Right lobe of liver (tissue), 6 donors: ENCODE measurements at regions not wholly inside any gene's neighbourhood (a gene's known extent, or its start where the extent isn't known, plus 50 kb on each side); places are given as distances from the start of the nearest gene placed in this dataset.

Experiments used
- ATAC-seq, 4 donors: fragments of 200-7000 bp; cut with Tn5 transposase; one replicate each; pipeline ENCODE4 v1.9.1; 2020; ENCODE audit warnings: mild to moderate bottlenecking in 4 of 4, moderate library complexity in 4 of 4
- DNase-seq, 3 donors: peaks; one replicate each; pipeline ENCODE4 v3.0.0-alpha.2; 2020
- H3K27ac ChIP-seq, 3 donors: fragments of 200-600 bp; one replicate each; pipeline ENCODE4 v1.8.0; 2022
- H3K27me3 ChIP-seq, 2 donors: fragments of 200-600 bp; one replicate each; pipeline ENCODE4 v1.8.0; 2022
- H3K36me3 ChIP-seq, 4 donors: fragments of 200-600 bp; sonication (generic) in 1 of 4; one replicate each; pipeline versions ENCODE4 v1.5.1 to v1.8.0; 2017 to 2022; ENCODE audit warnings: control low read depth in 1 of 4
- H3K4me1 ChIP-seq, 4 donors: fragments of 200-600 bp; sonication (generic) in 1 of 4; one replicate each; pipeline versions ENCODE4 v1.5.1 to v1.8.0; 2017 to 2022; ENCODE audit warnings: control low read depth in 1 of 4
- H3K4me3 ChIP-seq, 3 donors: fragments of 200-600 bp; one replicate each; pipeline ENCODE4 v1.8.0; 2022
- H3K9me3 ChIP-seq, 4 donors: fragments of 200-600 bp; sonication (generic) in 1 of 4; one replicate each; pipeline versions ENCODE4 v1.5.1 to v1.8.0; 2017 to 2022; ENCODE audit warnings: control low read depth in 1 of 4
- POLR2A ChIP-seq: fragments of 450-650 bp; IDR thresholded peaks from one replicate; pipeline ENCODE4 v1.6.1; 2017; ENCODE audit warnings: antibody characterized with exemption, mild to moderate bottlenecking
- WGBS: methylation state at CpG from one replicate; pipeline ENCODE4 v1.1.6; 2018; ENCODE audit warnings: low coverage, low lambda C conversion rate; ENCODE audit not compliant: insufficient coverage; ENCODE audit errors: missing lambda C conversion rate; 5-methylcytosine and 5-hydroxymethylcytosine counted together
- intact Hi-C, 2 donors: fragments of 100-400 bp; cut with DNase I; formaldehyde crosslinking; loops; one replicate each; pipeline versions ENCODE4 v1.11.2 to v1.14.1; 2022
- TF ChIP-seq, protein P1 (sequence below), 4 donors: fragments of 200-600 bp in 3 of 4; fragments of 450-650 bp in 1 of 4; IDR thresholded peaks; one replicate each; pipeline versions ENCODE4 v1.5.1 to v1.8.0; 2016 to 2022; ENCODE audit warnings: antibody characterized with exemption in 4 of 4, mild to moderate bottlenecking in 2 of 4
- donor health status: DM: no; HTN: yes; CAD: no.
- donor health status: DM: no; HTN: no; CAD: no.
- donor health status: DM: no; HTN: no; CAD: no.
- donor health status: DM: no; HTN: yes; CAD: no.
- donor health status: DM: no; HTN: yes; CAD: no.

DNA sequence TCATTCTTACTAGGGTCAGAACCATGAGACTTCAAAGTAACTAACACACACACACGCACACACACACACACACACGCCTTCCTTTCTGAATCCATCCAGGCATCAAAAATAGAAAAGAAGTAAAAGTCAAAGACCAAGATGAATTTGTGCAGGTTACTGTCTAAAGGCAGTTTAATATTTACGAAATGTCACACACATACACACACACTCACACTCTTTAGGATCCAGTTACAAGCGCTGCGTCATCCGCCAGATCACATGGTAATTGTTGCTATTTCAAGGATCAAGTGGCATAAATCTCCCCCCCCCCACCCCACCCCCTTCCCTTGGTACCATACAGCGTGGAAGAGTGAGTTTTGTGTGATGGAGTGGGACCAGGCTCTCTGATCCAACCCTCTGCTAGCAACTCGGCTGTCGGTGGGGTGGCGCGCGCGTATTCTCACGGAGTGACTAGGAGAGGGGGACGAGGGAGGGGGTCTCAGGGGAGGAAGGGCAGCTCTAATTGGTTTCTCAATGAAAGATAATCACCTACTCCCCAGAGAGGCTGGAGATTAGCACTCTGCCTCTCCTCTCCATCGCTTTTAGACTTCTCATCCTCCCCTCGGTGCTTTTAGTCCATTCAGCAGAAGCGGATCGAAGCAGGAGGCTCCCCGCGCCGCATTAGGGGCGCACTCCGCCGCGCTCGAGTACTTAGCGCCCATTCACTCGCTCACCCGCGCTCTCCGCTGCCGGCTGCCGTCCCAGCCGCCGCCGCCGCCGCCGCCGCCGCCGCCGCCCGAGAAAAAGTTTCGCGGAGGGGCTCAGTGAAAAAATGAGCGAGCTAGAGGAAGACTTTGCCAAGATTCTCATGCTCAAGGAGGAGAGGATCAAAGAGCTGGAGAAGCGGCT is 83.5 kb upstream of the PRKG1 start:
- no peaks in the 10 kb centered on the region for H3K27me3 ChIP-seq
- no peaks in the 10 kb centered on the region for H3K4me1 ChIP-seq
- WGBS: 6% methylated on average over 25 of the region's 49 CpGs
- H3K27ac ChIP-seq: peak overlapping the region; percentile 61 to 66 (median 64)
- no peak for DNase-seq
- intact Hi-C loops: no loop called here
- H3K9me3 ChIP-seq: no peaks in the 10 kb centered on the region
- peak; percentile 35 to 55 (median 40) for ATAC-seq
- TF ChIP-seq, protein P1, sequence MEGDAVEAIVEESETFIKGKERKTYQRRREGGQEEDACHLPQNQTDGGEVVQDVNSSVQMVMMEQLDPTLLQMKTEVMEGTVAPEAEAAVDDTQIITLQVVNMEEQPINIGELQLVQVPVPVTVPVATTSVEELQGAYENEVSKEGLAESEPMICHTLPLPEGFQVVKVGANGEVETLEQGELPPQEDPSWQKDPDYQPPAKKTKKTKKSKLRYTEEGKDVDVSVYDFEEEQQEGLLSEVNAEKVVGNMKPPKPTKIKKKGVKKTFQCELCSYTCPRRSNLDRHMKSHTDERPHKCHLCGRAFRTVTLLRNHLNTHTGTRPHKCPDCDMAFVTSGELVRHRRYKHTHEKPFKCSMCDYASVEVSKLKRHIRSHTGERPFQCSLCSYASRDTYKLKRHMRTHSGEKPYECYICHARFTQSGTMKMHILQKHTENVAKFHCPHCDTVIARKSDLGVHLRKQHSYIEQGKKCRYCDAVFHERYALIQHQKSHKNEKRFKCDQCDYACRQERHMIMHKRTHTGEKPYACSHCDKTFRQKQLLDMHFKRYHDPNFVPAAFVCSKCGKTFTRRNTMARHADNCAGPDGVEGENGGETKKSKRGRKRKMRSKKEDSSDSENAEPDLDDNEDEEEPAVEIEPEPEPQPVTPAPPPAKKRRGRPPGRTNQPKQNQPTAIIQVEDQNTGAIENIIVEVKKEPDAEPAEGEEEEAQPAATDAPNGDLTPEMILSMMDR (IDR thresholded peaks at IDR 0.05): no peak
- TF ChIP-seq POLR2A: no peak
- no peaks in the 10 kb centered on the region for H3K36me3 ChIP-seq
- peak overlapping the region; percentile 47 to 55 (median 50) for H3K4me3 ChIP-seq

DNA sequence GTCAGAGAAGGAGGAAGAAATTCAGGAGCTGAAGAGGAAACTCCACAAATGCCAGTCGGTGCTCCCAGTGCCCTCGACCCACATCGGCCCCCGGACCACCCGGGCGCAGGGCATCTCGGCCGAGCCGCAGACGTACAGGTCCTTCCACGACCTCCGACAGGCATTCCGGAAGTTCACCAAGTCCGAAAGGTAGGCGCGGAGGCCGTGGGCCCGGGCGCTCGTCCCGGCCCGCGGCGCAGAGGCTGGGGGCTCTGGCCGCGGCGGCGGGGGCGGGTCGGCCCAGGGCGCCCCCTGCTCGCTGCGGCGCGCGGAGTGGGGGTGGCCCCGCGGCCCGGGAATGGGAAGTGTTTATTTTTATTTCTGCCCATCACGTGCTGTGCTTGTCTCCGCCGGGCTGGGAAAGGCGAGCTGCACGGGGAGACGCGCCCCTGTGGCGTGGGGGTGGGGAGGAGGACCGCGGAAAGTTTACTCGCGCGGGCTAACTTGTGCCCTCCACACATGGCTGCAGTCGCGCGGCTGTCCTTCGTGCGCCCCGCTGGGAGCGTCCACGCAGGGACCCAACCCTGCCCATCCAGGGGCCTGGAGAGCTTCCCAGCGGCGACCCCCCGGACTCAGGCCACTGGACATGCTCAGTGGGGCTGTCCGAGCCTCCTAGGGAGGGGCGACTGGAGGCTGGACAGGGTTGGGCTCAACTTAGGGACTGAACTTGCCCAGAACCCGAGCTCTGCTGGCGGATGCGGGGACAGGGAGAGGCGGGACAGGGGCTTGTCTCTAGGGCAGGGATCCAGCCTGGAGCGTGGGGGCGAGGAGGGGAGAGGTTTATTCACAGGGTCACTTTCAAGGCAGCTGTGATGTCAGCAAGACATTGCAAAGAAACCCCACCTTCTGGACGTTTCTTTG is 82.6 kb upstream of the PRKG1 start:
- Histone ChIP-seq H3K36me3 (no peaks in the 10 kb centered on the region), H3K4me3 (peak overlapping the region; percentile 47 to 55 (median 50)), H3K9me3 (no peaks in the 10 kb centered on the region), H3K27me3 (no peaks in the 10 kb centered on the region), H3K27ac (peak overlapping the region; percentile 61 to 66 (median 64)), H3K4me1 (no peaks in the 10 kb centered on the region)
- 4% methylated on average over 22 of the region's 72 CpGs for WGBS
- intact Hi-C loops: no loop called here
- DNase-seq: peak; percentile 38 to 68 (median 48)
- TF ChIP-seq, protein P1 (IDR thresholded peaks at IDR 0.05): no peak
- TF ChIP-seq POLR2A: no peak
- peak; percentile 55 to 68 (median 62) for ATAC-seq

DNA sequence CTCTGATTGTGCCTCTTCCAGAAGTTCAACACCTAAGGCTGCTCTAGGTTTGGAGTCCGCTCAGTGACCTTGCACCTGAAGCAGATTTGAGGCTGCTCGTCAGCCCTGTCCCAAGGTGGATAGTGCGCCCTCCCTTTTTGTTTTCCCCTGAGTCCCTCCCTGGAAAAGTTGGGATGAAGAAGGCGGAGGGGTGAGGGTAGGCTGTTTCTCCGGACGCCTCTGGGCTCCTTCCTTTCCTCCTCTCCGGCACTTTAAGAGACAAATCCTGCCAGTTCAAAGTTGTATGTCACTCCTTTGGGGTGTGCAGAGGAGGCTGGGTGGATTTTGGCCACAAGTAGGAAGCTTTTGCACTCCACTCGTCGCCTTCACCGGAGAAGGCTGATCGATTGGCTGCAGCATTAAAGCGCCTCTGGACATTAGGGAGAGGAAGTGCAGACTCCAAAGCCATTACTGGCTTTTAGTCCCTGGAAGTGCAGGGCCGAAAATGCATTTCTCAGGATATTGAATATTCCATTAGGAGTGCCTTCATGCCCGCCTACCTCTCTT is 81.9 kb upstream of the PRKG1 start:
- ATAC-seq: peak; percentile 9 to 52 (median 42)
- H3K27ac ChIP-seq: peak overlapping the region; percentile 5 to 66 (median 64)
- no peaks in the 10 kb centered on the region for H3K27me3 ChIP-seq
- intact Hi-C loops: no loop called here
- H3K4me3 ChIP-seq: peak overlapping the region; percentile 47 to 55 (median 50)
- no peaks in the 10 kb centered on the region for H3K4me1 ChIP-seq
- TF ChIP-seq POLR2A: no peak
- no peaks in the 10 kb centered on the region for H3K36me3 ChIP-seq
- WGBS: 16% methylated on average over 14 of the region's 14 CpGs
- DNase-seq: no peak
- no peaks in the 10 kb centered on the region for H3K9me3 ChIP-seq

DNA sequence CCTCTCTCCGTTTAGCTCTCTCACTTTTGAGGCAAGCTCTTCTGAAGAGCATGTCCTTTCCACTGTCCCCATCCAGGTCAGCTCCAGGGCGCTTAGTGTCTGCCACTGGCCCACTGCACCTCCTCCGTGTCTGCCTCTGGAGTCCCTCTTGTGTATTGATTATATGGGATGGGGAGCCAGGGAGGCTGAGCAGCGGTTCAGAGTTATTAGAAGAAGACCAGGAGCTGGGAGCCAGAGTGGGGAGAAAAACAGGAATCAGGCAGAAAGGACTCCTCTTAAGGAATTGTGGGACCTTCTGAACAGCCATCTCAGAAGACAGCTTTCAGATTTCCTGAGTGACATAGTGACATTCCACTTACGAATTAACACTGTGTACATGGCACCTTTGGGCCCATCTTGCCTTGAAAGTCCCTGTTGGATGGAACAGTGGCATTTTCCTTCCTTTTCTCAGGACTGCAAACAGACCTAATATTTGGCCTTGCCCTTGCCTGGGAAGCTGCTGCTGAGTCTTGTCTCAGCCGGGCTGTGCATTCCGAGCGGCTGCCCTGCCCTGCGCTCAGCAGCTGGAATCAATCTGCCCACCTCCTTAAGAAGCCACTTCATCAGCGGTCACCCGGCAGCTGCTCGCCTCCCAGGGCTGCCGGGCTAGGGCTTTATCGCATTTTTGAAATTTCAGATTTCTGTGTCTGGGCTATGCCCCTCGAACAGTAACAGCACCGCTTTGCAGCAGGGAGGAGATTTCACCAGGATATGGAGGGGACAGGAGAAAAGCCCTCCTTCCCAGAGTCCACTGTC is 81.1 kb upstream of the PRKG1 start:
- 61% methylated on average over 12 of the region's 16 CpGs for WGBS
- Histone ChIP-seq H3K27me3 (no peaks in the 10 kb centered on the region), H3K36me3 (no peaks in the 10 kb centered on the region), H3K9me3 (no peaks in the 10 kb centered on the region), H3K27ac (peak overlapping the region; percentile 5 to 66 (median 64)), H3K4me1 (no peaks in the 10 kb centered on the region), H3K4me3 (no peak overlapping the region)
- ATAC-seq: peak in 1 of 4 donors; percentile 19
- TF ChIP-seq, protein P1 (IDR thresholded peaks at IDR 0.05): no peak
- no peak for TF ChIP-seq POLR2A
- no peak for DNase-seq
- intact Hi-C loops: no loop called here
